Thyroid gland (tissue), 4 donors: ENCODE measurements at regions not wholly inside any gene's neighbourhood (a gene's known extent, or its start where the extent isn't known, plus 50 kb on each side); places are given as distances from the start of the nearest gene placed in this dataset.

Source experiments
- DNase-seq, 2 donors: peaks; one replicate each; pipeline ENCODE4 v3.0.0-alpha.2; 2019
- H3K27ac ChIP-seq, 3 donors: fragments of 200-600 bp; sonication (generic); 1 replicate in 2 of 3; 2 replicates in 1 of 3; pipeline ENCODE4 v1.5.1; 2016 to 2019; ENCODE audit warnings: mild to moderate bottlenecking in 1 of 3, moderate library complexity in 1 of 3
- H3K27me3 ChIP-seq: fragments of 200-600 bp; sonication (generic); one replicate; pipeline ENCODE4 v1.5.1; 2019
- H3K36me3 ChIP-seq, 2 donors: fragments of 200-600 bp; sonication (generic); one replicate each; pipeline ENCODE4 v1.5.1; 2016 to 2019
- H3K4me1 ChIP-seq, 2 donors: fragments of 200-600 bp; sonication (generic); one replicate each; pipeline ENCODE4 v1.5.1; 2017 to 2019
- H3K4me3 ChIP-seq, 3 donors: fragments of 200-600 bp; sonication (generic); replicated peaks in 1 of 3; 1 replicate in 2 of 3; 2 replicates in 1 of 3; pipeline ENCODE4 v1.5.1; 2016; ENCODE audit warnings: mild to moderate bottlenecking in 1 of 3
- H3K9me3 ChIP-seq: fragments of 200-600 bp; sonication (generic); one replicate; pipeline ENCODE4 v1.5.1; 2017
- POLR2A ChIP-seq, 2 donors: fragments of 450-650 bp; IDR thresholded peaks; one replicate each; pipeline ENCODE4 v1.6.1; 2017; ENCODE audit warnings: antibody characterized with exemption in 2 of 2, mild to moderate bottlenecking in 2 of 2, moderate library complexity in 1 of 2
- WGBS, 2 donors: methylation state at CpG; one replicate each; pipeline ENCODE4 v1.1.5; 2017; 5-methylcytosine and 5-hydroxymethylcytosine counted together
- intact Hi-C: fragments of 100-400 bp; cut with DNase I; formaldehyde crosslinking; loops from one replicate; pipeline ENCODE4 v1.15.1; 2023
- TF ChIP-seq, protein P1 (sequence below), 6 experiments: fragments of 200-600 bp in 3 of 6; fragments of 450-650 bp in 3 of 6; sonication (generic) in 3 of 6; IDR thresholded peaks; one replicate each; pipeline ENCODE4 v1.5.1; 2016 to 2019; ENCODE audit warnings: antibody characterized with exemption in 6 of 6, mild to moderate bottlenecking in 2 of 6, inconsistent platforms in 1 of 6, moderate library complexity in 1 of 6

DNA sequence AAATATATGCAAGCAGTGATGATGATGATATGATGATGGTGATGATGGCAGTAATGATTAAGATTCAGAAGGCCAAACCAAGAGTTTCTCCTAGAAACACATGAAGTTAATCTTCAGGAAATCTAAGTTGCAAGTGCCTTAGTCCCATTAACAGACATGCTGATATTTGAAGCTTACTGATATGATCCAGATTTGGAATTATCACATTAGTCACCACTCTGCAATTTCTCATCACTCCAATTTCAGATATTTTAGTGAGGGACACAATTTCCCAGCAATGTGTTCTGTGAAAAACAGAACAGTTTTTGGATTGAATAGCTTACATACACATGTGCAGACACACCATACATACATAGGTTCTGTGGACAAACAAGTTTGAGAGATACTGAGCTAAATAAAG is 411.4 kb upstream of the FAT3 start:
- no peaks in the 10 kb centered on the region for H3K27me3 ChIP-seq
- no peak overlapping the region for H3K27ac ChIP-seq
- TF ChIP-seq POLR2A (IDR thresholded peaks at IDR 0.05), result no peak
- TF ChIP-seq, protein P1, sequence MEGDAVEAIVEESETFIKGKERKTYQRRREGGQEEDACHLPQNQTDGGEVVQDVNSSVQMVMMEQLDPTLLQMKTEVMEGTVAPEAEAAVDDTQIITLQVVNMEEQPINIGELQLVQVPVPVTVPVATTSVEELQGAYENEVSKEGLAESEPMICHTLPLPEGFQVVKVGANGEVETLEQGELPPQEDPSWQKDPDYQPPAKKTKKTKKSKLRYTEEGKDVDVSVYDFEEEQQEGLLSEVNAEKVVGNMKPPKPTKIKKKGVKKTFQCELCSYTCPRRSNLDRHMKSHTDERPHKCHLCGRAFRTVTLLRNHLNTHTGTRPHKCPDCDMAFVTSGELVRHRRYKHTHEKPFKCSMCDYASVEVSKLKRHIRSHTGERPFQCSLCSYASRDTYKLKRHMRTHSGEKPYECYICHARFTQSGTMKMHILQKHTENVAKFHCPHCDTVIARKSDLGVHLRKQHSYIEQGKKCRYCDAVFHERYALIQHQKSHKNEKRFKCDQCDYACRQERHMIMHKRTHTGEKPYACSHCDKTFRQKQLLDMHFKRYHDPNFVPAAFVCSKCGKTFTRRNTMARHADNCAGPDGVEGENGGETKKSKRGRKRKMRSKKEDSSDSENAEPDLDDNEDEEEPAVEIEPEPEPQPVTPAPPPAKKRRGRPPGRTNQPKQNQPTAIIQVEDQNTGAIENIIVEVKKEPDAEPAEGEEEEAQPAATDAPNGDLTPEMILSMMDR (IDR thresholded peaks at IDR 0.05), result no peak
- DNase-seq, result no peak
- no peaks in the 10 kb centered on the region for H3K4me1 ChIP-seq
- H3K9me3 ChIP-seq, result no peaks in the 10 kb centered on the region
- H3K4me3 ChIP-seq, result no peak overlapping the region
- H3K36me3 ChIP-seq, result no peaks in the 10 kb centered on the region
- intact Hi-C loops, result no loop called here

DNA sequence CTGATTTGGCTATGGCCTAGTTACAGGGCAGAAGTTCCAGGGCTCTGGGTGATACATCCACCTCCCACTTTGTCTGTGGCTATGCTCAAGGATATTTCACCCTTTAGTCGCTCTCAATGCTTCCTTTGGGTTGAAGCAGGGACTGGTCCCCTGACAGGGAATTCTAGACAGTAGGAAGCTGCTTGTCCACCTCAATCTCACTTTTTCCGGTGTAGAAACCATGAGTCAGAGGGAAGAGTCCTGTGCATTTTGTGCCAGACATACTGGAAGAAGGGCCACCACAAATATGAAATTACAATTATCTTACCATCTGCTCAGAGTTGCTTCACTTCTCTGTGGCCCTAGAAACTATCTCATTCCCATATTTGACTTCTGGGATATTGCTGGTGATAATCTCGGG is 413.7 kb upstream of the FAT3 start:
- DNase-seq, result no peak
- Histone ChIP-seq H3K9me3 (no peaks in the 10 kb centered on the region), H3K27me3 (no peaks in the 10 kb centered on the region), H3K4me3 (no peak overlapping the region), H3K36me3 (no peaks in the 10 kb centered on the region), H3K4me1 (no peaks in the 10 kb centered on the region), H3K27ac (no peak overlapping the region)
- TF ChIP-seq, protein P1 (IDR thresholded peaks at IDR 0.05), result no peak
- TF ChIP-seq POLR2A (IDR thresholded peaks at IDR 0.05), result no peak
- intact Hi-C loops, result no loop called here
- WGBS, 2 donors, result 89 to 92% methylated on average over 3 of the region's 3 CpGs

DNA sequence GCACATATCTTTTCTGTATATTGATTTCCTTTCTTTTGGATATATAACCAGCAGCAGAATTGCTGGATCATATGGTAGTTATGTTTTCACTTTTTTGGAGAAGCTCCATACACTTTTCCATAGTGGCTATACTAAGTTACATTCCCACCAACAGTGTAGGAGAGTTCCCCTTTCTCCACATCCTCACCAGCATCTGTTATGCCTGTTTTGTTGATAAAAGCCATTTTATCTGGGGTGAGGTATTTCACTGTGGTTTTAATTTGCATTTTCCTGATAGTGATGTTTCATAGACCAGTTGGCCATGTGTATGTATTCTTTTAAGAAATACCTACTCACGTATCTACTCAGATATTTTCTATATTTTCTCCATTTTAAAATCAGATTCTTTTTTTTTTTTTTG is 419.3 kb upstream of the FAT3 start:
- no peak for DNase-seq
- H3K4me1 ChIP-seq, result no peaks in the 10 kb centered on the region
- no peak overlapping the region for H3K27ac ChIP-seq
- no peak overlapping the region for H3K4me3 ChIP-seq
- TF ChIP-seq POLR2A (IDR thresholded peaks at IDR 0.05), result no peak
- 95% methylated on average over 1 of the region's 1 CpG for WGBS, 2 donors
- intact Hi-C loops, result no loop called here
- H3K27me3 ChIP-seq, result no peaks in the 10 kb centered on the region
- no peaks in the 10 kb centered on the region for H3K36me3 ChIP-seq
- H3K9me3 ChIP-seq, result no peaks in the 10 kb centered on the region

DNA sequence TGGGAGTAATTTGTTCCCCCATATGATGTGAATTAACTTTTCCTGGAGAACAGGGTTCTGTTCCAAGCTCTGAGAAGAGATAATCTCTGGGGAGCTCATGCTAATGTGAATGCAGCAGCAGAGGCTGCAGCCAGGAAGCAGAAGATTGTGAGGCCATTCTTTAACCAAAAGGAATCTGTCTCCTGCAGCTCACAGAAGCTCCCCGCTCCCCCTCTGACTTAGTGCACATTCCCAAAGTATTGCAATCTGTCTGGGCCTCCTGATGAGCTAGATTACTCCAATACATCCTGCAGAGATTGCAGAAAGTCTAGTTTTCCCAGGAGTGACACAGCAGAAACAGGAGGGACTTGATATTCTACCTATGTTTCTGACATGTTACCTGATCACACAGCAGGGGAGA is 420.6 kb upstream of the FAT3 start:
- H3K27me3 ChIP-seq, result no peaks in the 10 kb centered on the region
- no peaks in the 10 kb centered on the region for H3K9me3 ChIP-seq
- no peak overlapping the region for H3K27ac ChIP-seq
- WGBS, 2 donors, result 83 to 91% methylated on average over 1 of the region's 1 CpG
- intact Hi-C loops, result no loop called here
- H3K36me3 ChIP-seq, result no peaks in the 10 kb centered on the region
- no peak overlapping the region for H3K4me3 ChIP-seq
- no peak for TF ChIP-seq POLR2A (IDR thresholded peaks at IDR 0.05)
- TF ChIP-seq, protein P1 (IDR thresholded peaks at IDR 0.05), result no peak
- no peaks in the 10 kb centered on the region for H3K4me1 ChIP-seq
- no peak for DNase-seq

DNA sequence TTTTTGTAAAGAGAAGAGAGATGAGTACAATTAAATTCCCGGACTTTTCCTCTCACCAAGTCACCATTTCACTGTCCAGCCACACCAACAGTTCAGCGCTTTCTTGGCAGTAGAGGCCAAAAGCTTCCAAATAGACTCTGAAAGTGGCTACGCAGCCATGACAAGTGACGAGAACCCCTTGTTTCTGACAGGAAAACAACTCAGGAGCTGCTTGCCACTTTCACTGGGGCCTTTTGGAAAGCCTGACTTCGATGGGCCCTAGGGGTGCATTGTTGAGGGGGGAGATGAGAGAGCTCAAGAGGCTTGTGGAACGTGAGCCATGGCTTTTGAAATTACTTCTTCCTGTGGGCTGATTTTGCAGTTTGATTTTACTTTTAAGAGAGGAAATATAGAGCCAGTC is 422.1 kb upstream of the FAT3 start:
- no peak for TF ChIP-seq POLR2A (IDR thresholded peaks at IDR 0.05)
- TF ChIP-seq, protein P1 (IDR thresholded peaks at IDR 0.05), result no peak
- no peak overlapping the region for H3K4me3 ChIP-seq
- no peaks in the 10 kb centered on the region for H3K36me3 ChIP-seq
- no peaks in the 10 kb centered on the region for H3K9me3 ChIP-seq
- H3K4me1 ChIP-seq, result no peaks in the 10 kb centered on the region
- intact Hi-C loops, result no loop called here
- DNase-seq, result peak; percentile 38 to 55
- no peaks in the 10 kb centered on the region for H3K27me3 ChIP-seq
- WGBS, 2 donors, result 30 to 37% methylated on average over 6 of the region's 6 CpGs
- H3K27ac ChIP-seq, result no peak overlapping the region
